WTC11 (cell line): ENCODE measurements at regions not wholly inside any gene's neighbourhood (a gene's known extent, or its start where the extent isn't known, plus 50 kb on each side); places are given as distances from the start of the nearest gene placed in this dataset.

ENCODE experiments used
- CBFB ChIP-seq: sonication (generic); formaldehyde crosslinking; IDR thresholded peaks from 2 replicates; pipeline ENCODE4 v1.8.1; 2022; ENCODE audit warnings: mild to moderate bottlenecking, low read depth, missing genetic modification reagents
- CREB1 ChIP-seq: sonication (generic); formaldehyde crosslinking; IDR thresholded peaks from 2 replicates; pipeline ENCODE4 v1.8.0; 2023; ENCODE audit warnings: mild to moderate bottlenecking, missing genetic modification reagents
- ESRRA ChIP-seq: sonication (generic); formaldehyde crosslinking; IDR thresholded peaks from 2 replicates; pipeline ENCODE4 v1.8.1; 2022; ENCODE audit warnings: mild to moderate bottlenecking, missing genetic modification reagents, borderline replicate concordance
- FOXK1 ChIP-seq: sonication (generic); formaldehyde crosslinking; IDR thresholded peaks from 2 replicates; pipeline ENCODE4 v1.8.0; 2022; ENCODE audit warnings: mild to moderate bottlenecking, moderate library complexity, missing genetic modification reagents
- TF ChIP-seq, protein P1 (sequence below): fragments of 200-600 bp; IDR thresholded peaks from 2 replicates; pipeline ENCODE4 v1.8.0; 2022; ENCODE audit warnings: antibody characterized with exemption

DNA sequence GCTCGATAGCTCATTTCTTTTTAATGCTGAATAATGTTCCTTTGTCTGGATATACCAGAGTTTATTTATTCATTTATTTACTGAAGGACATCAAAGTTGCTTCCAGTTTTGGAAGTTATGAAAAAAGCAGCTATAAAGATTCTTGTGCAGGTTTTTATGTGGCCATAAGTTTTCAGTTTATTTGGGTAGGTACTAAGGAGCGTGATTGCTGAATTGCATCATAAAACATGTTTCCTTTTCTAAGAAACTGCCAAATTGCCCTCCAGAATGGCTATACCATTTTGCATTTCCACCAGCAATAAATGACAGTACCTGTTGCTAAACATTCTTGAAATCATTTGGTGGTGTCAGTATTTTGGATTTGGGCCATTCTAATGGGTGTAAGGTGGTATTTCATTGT is 1067.7 kb upstream of the SPRY2 start:
- TF ChIP-seq, protein P1, sequence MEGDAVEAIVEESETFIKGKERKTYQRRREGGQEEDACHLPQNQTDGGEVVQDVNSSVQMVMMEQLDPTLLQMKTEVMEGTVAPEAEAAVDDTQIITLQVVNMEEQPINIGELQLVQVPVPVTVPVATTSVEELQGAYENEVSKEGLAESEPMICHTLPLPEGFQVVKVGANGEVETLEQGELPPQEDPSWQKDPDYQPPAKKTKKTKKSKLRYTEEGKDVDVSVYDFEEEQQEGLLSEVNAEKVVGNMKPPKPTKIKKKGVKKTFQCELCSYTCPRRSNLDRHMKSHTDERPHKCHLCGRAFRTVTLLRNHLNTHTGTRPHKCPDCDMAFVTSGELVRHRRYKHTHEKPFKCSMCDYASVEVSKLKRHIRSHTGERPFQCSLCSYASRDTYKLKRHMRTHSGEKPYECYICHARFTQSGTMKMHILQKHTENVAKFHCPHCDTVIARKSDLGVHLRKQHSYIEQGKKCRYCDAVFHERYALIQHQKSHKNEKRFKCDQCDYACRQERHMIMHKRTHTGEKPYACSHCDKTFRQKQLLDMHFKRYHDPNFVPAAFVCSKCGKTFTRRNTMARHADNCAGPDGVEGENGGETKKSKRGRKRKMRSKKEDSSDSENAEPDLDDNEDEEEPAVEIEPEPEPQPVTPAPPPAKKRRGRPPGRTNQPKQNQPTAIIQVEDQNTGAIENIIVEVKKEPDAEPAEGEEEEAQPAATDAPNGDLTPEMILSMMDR: no peak
- TF ChIP-seq CREB1 (CRISPR knock-in tag) (no peak), CBFB (CRISPR knock-in tag) (no peak), ESRRA (CRISPR knock-in tag) (no peak), FOXK1 (CRISPR knock-in tag) (no peak)
